ENCODE measurements at regions not wholly inside any gene's neighbourhood (a gene's known extent, or its start where the extent isn't known, plus 50 kb on each side); places are given as distances from the start of the nearest gene placed in this dataset.

- H4K8ac ChIP-seq (ENCODE audit: low read depth in 2 of 2, low read length in 2 of 2): no peak overlapping the region
- POLR2A ChIA-PET (ENCODE audit: unreplicated experiment): no interaction called here
- H3K79me1 ChIP-seq (ENCODE audit: low read depth in 1 of 2, low read length in 2 of 2): no peaks in the 10 kb centered on the region
- no peak overlapping the region for H3K4ac ChIP-seq (ENCODE audit: low read depth, low read length)
- no peak overlapping the region for H2BK20ac ChIP-seq (ENCODE audit: low read depth, low read length)
- no peak overlapping the region for H3K9ac ChIP-seq (ENCODE audit: low read depth, low read length)
- no peak overlapping the region for H3K18ac ChIP-seq (ENCODE audit: low read depth, low read length)
- no peak overlapping the region for H2AK5ac ChIP-seq (ENCODE audit: low read depth, low read length)
- no peak overlapping the region for H3K4me2 ChIP-seq (ENCODE audit: low read depth, low read length)
- H2BK15ac ChIP-seq (ENCODE audit: low read depth, low read length): no peak overlapping the region
- ATAC-seq (ENCODE audit: low read depth): no peak
- H3K9me1 ChIP-seq (ENCODE audit: insufficient read depth, low read length): no peaks in the 10 kb centered on the region
- no peak overlapping the region for H2BK120ac ChIP-seq (ENCODE audit: low read depth, low read length)
- no peak overlapping the region for H3K14ac ChIP-seq (replicated peaks; ENCODE audit: low read depth, low read length)
- no peak overlapping the region for H3K23ac ChIP-seq (ENCODE audit: low read depth, low read length)
- H4K91ac ChIP-seq (ENCODE audit: insufficient read depth, low read depth, low read length): no peak overlapping the region
- intact Hi-C loops (cut with micrococcal nuclease): no loop called here
- H3K56ac ChIP-seq (ENCODE audit: extremely low read depth, insufficient read depth, low read length): no peak overlapping the region
- H3K36me3 ChIP-seq (ENCODE audit: control insufficient read depth, insufficient read depth, low read length): no peaks in the 10 kb centered on the region
- no peak overlapping the region for H2AFZ ChIP-seq (replicated peaks; ENCODE audit: low read length, poor library complexity)
- no peak overlapping the region for H2BK5ac ChIP-seq (ENCODE audit: low read depth, low read length, poor library complexity, severe bottlenecking)
- dilution Hi-C loops (cut with HindIII; ENCODE audit: low sequenced_read_pairs, unreplicated experiment): no loop called here
- no CpG with 5 or more reads among the region's 8 CpGs for WGBS, 2 experiments (ENCODE audit: extremely low coverage in 2 of 2, insufficient read length in 1 of 2)
- CTCF ChIA-PET: no interaction called here
- no peak overlapping the region for H4K5ac ChIP-seq (ENCODE audit: low read depth, low read length)
- no peak overlapping the region for H2AK9ac ChIP-seq (replicated peaks; ENCODE audit: low read depth, low read length, poor library complexity)
- no peaks in the 10 kb centered on the region for H3K9me3 ChIP-seq (ENCODE audit: control insufficient read depth, insufficient read depth, low read length)
- DNase-seq: no peak
- BruUV-seq (replicated peaks): no TSS peak
- H3K4me1 ChIP-seq (ENCODE audit: control insufficient read depth, insufficient read depth, low read length): no peaks in the 10 kb centered on the region
- H4K20me1 ChIP-seq (ENCODE audit: insufficient read depth, low read length): no peaks in the 10 kb centered on the region
- H3K27me3 ChIP-seq (ENCODE audit: control insufficient read depth, insufficient read depth, low read length): no peaks in the 10 kb centered on the region
- no peak overlapping the region for H3K27ac ChIP-seq (ENCODE audit: insufficient read depth, low read length)
- no peak for TF ChIP-seq USF2 (IDR thresholded peaks at IDR 0.05; ENCODE audit: low read depth, low read length)
- TF ChIP-seq RFX5 (IDR thresholded peaks at IDR 0.05; ENCODE audit: low read depth, low read length): no peak
- no peak for TF ChIP-seq SMC3 (IDR thresholded peaks at IDR 0.05; ENCODE audit: low read depth, low read length)
- no peak for TF ChIP-seq FOS (IDR thresholded peaks at IDR 0.05; ENCODE audit: low read depth, low read length)
- TF ChIP-seq CHD1 (IDR thresholded peaks at IDR 0.05; ENCODE audit: low read depth, low read length): no peak
- in situ Hi-C loops (cut with MboI; ENCODE audit: low sequenced_read_pairs): no loop called here
- H3K4me3 ChIP-seq (ENCODE audit: insufficient read depth, low read depth, low read length): no peak overlapping the region
Measured at GRCh38 chr3:18791182-18791581, 357.1 kb upstream of the KCNH8 start.
